Bronchial epithelial cell (primary cell): ENCODE measurements at regions not wholly inside any gene's neighbourhood (a gene's known extent, or its start where the extent isn't known, plus 50 kb on each side); places are given as distances from the start of the nearest gene placed in this dataset.

Experiments
- DNase-seq: peaks from one replicate; pipeline ENCODE4 v3.0.0-alpha.2; 2010; ENCODE audit warnings: low read depth
- FAIRE-seq: peaks from 2 replicates; lab custom pipeline; 2011; peaks lifted over from hg19 to GRCh38; lab: Jason Lieb, UNC
- H3K27me3 ChIP-seq: 2 replicates; pipeline ENCODE4 v1.5.1; 2011; ENCODE audit warnings: low read length; ENCODE audit not compliant: control insufficient read depth, insufficient read depth
- H3K36me3 ChIP-seq: 2 replicates; pipeline ENCODE4 v1.5.1; 2011; ENCODE audit warnings: low read length; ENCODE audit not compliant: control insufficient read depth, insufficient read depth
- H3K4me3 ChIP-seq: 2 replicates; pipeline ENCODE4 v1.5.1; 2011; ENCODE audit warnings: mild to moderate bottlenecking, low read depth, low read length, control low read depth
- CTCF ChIP-seq: IDR thresholded peaks from 2 replicates; pipeline ENCODE4 v1.5.1; 2011; ENCODE audit warnings: mild to moderate bottlenecking, moderate library complexity, low read length, control low read depth, inconsistent platforms; ENCODE audit not compliant: insufficient read depth, severe bottlenecking

DNA sequence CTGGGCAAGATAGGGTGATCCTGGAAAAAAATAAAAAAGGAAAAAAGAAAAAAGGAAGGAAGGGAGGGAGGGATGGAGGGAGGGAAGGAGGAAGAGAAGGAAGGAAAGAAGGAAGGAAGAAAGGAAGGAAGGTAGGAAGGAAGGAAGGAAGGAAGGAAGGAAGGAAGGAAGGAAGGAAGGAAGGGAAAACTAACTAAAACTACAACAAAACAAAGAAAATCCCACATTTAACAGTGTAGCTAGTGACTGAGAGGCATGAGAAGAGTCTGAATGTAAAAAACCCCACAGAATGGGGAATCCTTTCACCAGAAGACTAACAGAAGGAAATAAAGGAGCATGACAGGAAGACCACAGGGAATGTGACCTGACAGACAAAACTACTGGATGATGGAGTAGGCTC lies 345.7 kb downstream of the NOVA1 start:
- DNase-seq = no peak
- Histone ChIP-seq H3K4me3 (no peak overlapping the region), H3K36me3 (no peaks in the 10 kb centered on the region), H3K27me3 (no peaks in the 10 kb centered on the region)
- FAIRE-seq = peak; percentile 43
- no peak for TF ChIP-seq CTCF

GRCh38 chr14:26233118-26233517 lies 364.7 kb downstream of the NOVA1 start:
- no peak for FAIRE-seq
- H3K36me3 ChIP-seq = no peaks in the 10 kb centered on the region
- TF ChIP-seq CTCF = no peak
- no peak for DNase-seq
- no peak overlapping the region for H3K4me3 ChIP-seq
- no peaks in the 10 kb centered on the region for H3K27me3 ChIP-seq

- H3K36me3 ChIP-seq = no peaks in the 10 kb centered on the region
- H3K4me3 ChIP-seq = no peak overlapping the region
- no peaks in the 10 kb centered on the region for H3K27me3 ChIP-seq
- DNase-seq (no peak), FAIRE-seq (no peak)
- TF ChIP-seq CTCF = no peak
Measured at GRCh38 chr14:26218861-26219260, 379.0 kb downstream of the NOVA1 start.

GRCh38 chr14:26217778-26218177 lies 380.1 kb downstream of the NOVA1 start:
- H3K36me3 ChIP-seq = no peaks in the 10 kb centered on the region
- DNase-seq (no peak), FAIRE-seq (no peak)
- no peak for TF ChIP-seq CTCF
- H3K27me3 ChIP-seq = no peaks in the 10 kb centered on the region
- no peak overlapping the region for H3K4me3 ChIP-seq

- H3K4me3 ChIP-seq = no peak overlapping the region
- H3K27me3 ChIP-seq = no peaks in the 10 kb centered on the region
- no peak for TF ChIP-seq CTCF
- DNase-seq (no peak), FAIRE-seq (no peak)
- no peaks in the 10 kb centered on the region for H3K36me3 ChIP-seq
Measured at GRCh38 chr14:26216786-26217185, 381.0 kb downstream of the NOVA1 start.

GRCh38 chr14:26213846-26214575 lies 383.8 kb downstream of the NOVA1 start:
- H3K27me3 ChIP-seq = no peaks in the 10 kb centered on the region
- no peak overlapping the region for H3K4me3 ChIP-seq
- no peaks in the 10 kb centered on the region for H3K36me3 ChIP-seq
- FAIRE-seq (no peak), DNase-seq (no peak)
- TF ChIP-seq CTCF = no peak
